ENCODE measurements at regions not wholly inside any gene's neighbourhood (a gene's known extent, or its start where the extent isn't known, plus 50 kb on each side); places are given as distances from the start of the nearest gene placed in this dataset. TPM values are rescaled to one million over a fixed set of nuclear protein-coding genes. Genes with fewer than 3 reads are reported as not detected.

DNA sequence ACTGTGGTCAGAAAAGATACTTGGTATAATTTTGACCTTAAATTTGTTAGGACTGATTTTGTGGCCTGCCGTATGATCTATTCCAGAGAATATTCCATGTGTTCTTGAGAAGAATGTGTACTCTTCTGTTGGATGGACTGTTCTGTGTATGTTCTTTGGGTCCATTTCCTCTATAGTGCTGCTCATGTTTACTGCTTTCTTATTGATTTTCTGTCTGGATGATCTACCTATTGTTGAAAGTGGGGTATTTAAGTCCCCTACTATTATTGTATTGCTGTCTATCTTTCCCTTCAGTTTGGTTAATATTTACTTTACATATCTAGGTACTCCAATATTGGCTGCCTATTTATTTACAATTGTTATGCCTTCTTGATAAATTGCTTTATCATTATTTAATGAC is 298.4 kb downstream of the BCKDHB start:
- Histone ChIP-seq H3K4me1 (ENCODE audit: insufficient read depth) (peaks cover 9% of the 10 kb centered on the region), H3K27ac (no peak overlapping the region), H3K27me3 (replicated peaks; ENCODE audit: insufficient read depth) (no peaks in the 10 kb centered on the region), H3K4me3 (no peak overlapping the region), H3F3A (ENCODE audit: insufficient read depth) (peaks cover 8% of the 10 kb centered on the region; the same call in 1 of the 2 replicates), H3K9me3 (ENCODE audit: low read depth) (no peaks in the 10 kb centered on the region), H4K20me1 (ENCODE audit: insufficient read depth) (no peaks in the 10 kb centered on the region), H3K36me3 (ENCODE audit: low read depth) (no peaks in the 10 kb centered on the region), H3K9me2 (ENCODE audit: insufficient read depth) (no peaks in the 10 kb centered on the region), H2AFZ (no peak overlapping the region), H3K9ac (no peak overlapping the region), H3K4me2 (ENCODE audit: unreplicated experiment) (no peak overlapping the region), H3K79me2 (ENCODE audit: insufficient read depth) (no peaks in the 10 kb centered on the region)
- TF ChIP-seq EZH2phosphoT487 (IDR thresholded peaks at IDR 0.05; ENCODE audit: insufficient read depth, low read depth) (no peak), EZH2 (IDR thresholded peaks at IDR 0.05; ENCODE audit: insufficient read depth, poor library complexity, severe bottlenecking) (no peak)
- 96 to 100% methylated on average over 1 of the region's 1 CpG for WGBS, 2 experiments (ENCODE audit: low coverage in 1 of 2, low lambda C conversion rate in 2 of 2, missing lambda C conversion rate in 2 of 2)
- DNase-seq: no peak
- in situ Hi-C loops (cut with MboI): no loop called here

DNA sequence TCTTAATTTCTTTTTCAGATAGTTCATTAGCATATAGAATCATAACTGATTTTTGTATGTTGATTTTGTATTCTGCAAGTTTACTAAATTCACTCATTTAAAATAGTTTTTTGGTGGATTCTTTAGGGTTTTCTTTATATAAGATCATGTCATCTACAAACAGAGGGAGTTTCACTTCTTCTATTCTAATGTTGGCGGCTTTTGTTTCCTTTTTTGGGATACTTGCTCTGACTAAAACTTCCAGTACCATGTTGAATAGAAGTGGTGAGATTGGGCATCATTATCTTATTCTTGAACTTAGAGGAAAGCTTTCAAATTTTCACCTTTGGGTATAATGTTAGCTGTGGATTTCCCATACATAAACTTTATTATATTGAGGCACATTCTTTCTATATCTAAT is 296.9 kb downstream of the BCKDHB start:
- Histone ChIP-seq H3K9me3 (ENCODE audit: low read depth) (no peaks in the 10 kb centered on the region), H3K36me3 (ENCODE audit: low read depth) (no peaks in the 10 kb centered on the region), H3K27me3 (replicated peaks; ENCODE audit: insufficient read depth) (no peaks in the 10 kb centered on the region), H3K9ac (no peak overlapping the region), H3K27ac (no peak overlapping the region), H2AFZ (no peak overlapping the region), H3K9me2 (ENCODE audit: insufficient read depth) (no peaks in the 10 kb centered on the region), H3K79me2 (ENCODE audit: insufficient read depth) (no peaks in the 10 kb centered on the region), H3K4me3 (no peak overlapping the region), H3K4me2 (ENCODE audit: unreplicated experiment) (no peak overlapping the region), H4K20me1 (ENCODE audit: insufficient read depth) (no peaks in the 10 kb centered on the region), H3F3A (ENCODE audit: insufficient read depth) (peaks cover 8% of the 10 kb centered on the region; the same call in 1 of the 2 replicates), H3K4me1 (ENCODE audit: insufficient read depth) (peaks cover 13% of the 10 kb centered on the region)
- in situ Hi-C loops (cut with MboI): no loop called here
- DNase-seq: no peak
- TF ChIP-seq EZH2phosphoT487 (IDR thresholded peaks at IDR 0.05; ENCODE audit: insufficient read depth, low read depth): no peak
- no peak for TF ChIP-seq EZH2 (IDR thresholded peaks at IDR 0.05; ENCODE audit: insufficient read depth, poor library complexity, severe bottlenecking)
- WGBS, 2 experiments (ENCODE audit: low coverage in 1 of 2, low lambda C conversion rate in 2 of 2, missing lambda C conversion rate in 2 of 2): 88 to 97% methylated on average over 1 of the region's 1 CpG

DNA sequence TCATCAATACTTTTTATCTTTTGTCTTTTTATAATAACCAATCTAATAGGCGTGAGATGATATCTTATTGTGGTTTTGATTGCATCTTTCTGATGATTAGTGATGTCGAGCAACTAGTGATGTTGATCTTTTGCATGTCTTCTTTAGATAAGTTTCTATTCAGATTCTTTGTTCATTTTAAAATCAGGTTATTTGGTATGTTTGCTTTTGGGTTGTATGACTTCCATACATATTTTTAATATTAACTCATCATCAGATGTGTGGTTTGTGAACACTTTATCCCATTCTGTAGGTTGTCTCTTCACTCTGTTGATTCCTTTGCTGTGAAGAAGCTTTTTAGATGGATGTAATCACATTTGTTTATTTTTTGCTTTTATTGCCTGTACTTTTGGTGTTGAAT is 295.8 kb downstream of the BCKDHB start:
- 79 to 84% methylated on average over 2 of the region's 2 CpGs for WGBS, 2 experiments (ENCODE audit: low coverage in 1 of 2, low lambda C conversion rate in 2 of 2, missing lambda C conversion rate in 2 of 2)

More for the DNA sequence above, 295.8 kb downstream of the BCKDHB start:
- H3F3A ChIP-seq (ENCODE audit: insufficient read depth): peaks cover 8% of the 10 kb centered on the region; the same call in 1 of the 2 replicates
- no peaks in the 10 kb centered on the region for H3K79me2 ChIP-seq (ENCODE audit: insufficient read depth)
- H3K9me2 ChIP-seq (ENCODE audit: insufficient read depth): no peaks in the 10 kb centered on the region
- no peaks in the 10 kb centered on the region for H3K36me3 ChIP-seq (ENCODE audit: low read depth)
- in situ Hi-C loops (cut with MboI): no loop called here
- no peak overlapping the region for H3K9ac ChIP-seq
- peak overlapping the region; percentile 2 for H3K4me2 ChIP-seq (ENCODE audit: unreplicated experiment)
- TF ChIP-seq EZH2phosphoT487 (IDR thresholded peaks at IDR 0.05; ENCODE audit: insufficient read depth, low read depth): no peak
- TF ChIP-seq EZH2 (IDR thresholded peaks at IDR 0.05; ENCODE audit: insufficient read depth, poor library complexity, severe bottlenecking): no peak
- DNase-seq: peak; percentile 9
- no peaks in the 10 kb centered on the region for H3K9me3 ChIP-seq (ENCODE audit: low read depth)
- H3K4me1 ChIP-seq (ENCODE audit: insufficient read depth): peaks cover 16% of the 10 kb centered on the region
- no peaks in the 10 kb centered on the region for H3K27me3 ChIP-seq (replicated peaks; ENCODE audit: insufficient read depth)
- H4K20me1 ChIP-seq (ENCODE audit: insufficient read depth): no peaks in the 10 kb centered on the region
- no peak overlapping the region for H3K4me3 ChIP-seq
- H2AFZ ChIP-seq: no peak overlapping the region
- no peak overlapping the region for H3K27ac ChIP-seq

Small RNA genes lying in the stretch of these regions (small RNA-seq; reads per million reads assigned to genes)
- gene AL596028.1 (ENCODE audit: low read depth, low replicate concordance): not detected
- gene RNA5SP210 (ENCODE audit: low read depth, low replicate concordance): not detected

Measured in GM23248 (cell line).